SK-N-SH (cell line): ENCODE measurements at regions not wholly inside any gene's neighbourhood (a gene's known extent, or its start where the extent isn't known, plus 50 kb on each side); places are given as distances from the start of the nearest gene placed in this dataset.

Experiments used
- CTCF ChIA-PET: fragments of 300-600, 350-600 bp; formaldehyde crosslinking; extraction: SDS; loops from one replicate; lab custom pipeline; 2021; lab: Yijun Ruan, JAX
- POLR2A ChIA-PET: fragments of 350-600 bp; sonication (Branson Sonifier 250); formaldehyde crosslinking; extraction: SDS; loops from one replicate; lab custom pipeline; 2020; ENCODE audit warnings: antibody characterized with exemption, inconsistent platforms; lab: Yijun Ruan, JAX
- DNase-seq: peaks from one replicate; pipeline ENCODE4 v3.0.0; 2012
- H2AFZ ChIP-seq: fragments of 200-600 bp; sonication (generic); 2 replicates; pipeline ENCODE4 v1.8.1; 2016; ENCODE audit warnings: antibody characterized with exemption, mild to moderate bottlenecking, low read depth
- H3F3A ChIP-seq: fragments of 200-600 bp; sonication (generic); replicated peaks from 2 replicates; pipeline ENCODE3; 2016; ENCODE audit warnings: antibody characterized with exemption, mild to moderate bottlenecking; ENCODE audit not compliant: insufficient read depth
- H3K27ac ChIP-seq, 2 experiments: fragments of 200-500 bp in 1 of 2; fragments of 200-600 bp in 1 of 2; sonication (Bioruptor generic) in 1 of 2; sonication (generic), shearing (Covaris generic) in 1 of 2; 2 replicates each; pipeline versions ENCODE4 v1.5.1 to v1.6.1; 2014 to 2016; ENCODE audit warnings: low read depth in 2 of 2, inconsistent platforms in 1 of 2, low read length in 1 of 2, mild to moderate bottlenecking in 1 of 2, mixed read lengths in 1 of 2
- H3K27me3 ChIP-seq: fragments of 200-600 bp; sonication (generic), shearing (Covaris generic); 2 replicates; pipeline ENCODE4 v1.6.1; 2016; ENCODE audit warnings: mixed run types; ENCODE audit not compliant: insufficient read depth
- H3K36me3 ChIP-seq, 2 experiments: fragments of 200-500 bp in 1 of 2; fragments of 200-600 bp in 1 of 2; sonication (Bioruptor generic) in 1 of 2; sonication (generic) in 1 of 2; replicated peaks in 1 of 2; 2 replicates each; pipeline versions ENCODE3 to v1.5.1; 2014 to 2016; ENCODE audit warnings: low read length in 1 of 2, mild to moderate bottlenecking in 1 of 2; ENCODE audit not compliant: insufficient read depth in 2 of 2, control insufficient read depth in 1 of 2
- H3K4me1 ChIP-seq, 2 experiments: fragments of 200-500 bp in 1 of 2; fragments of 200-600 bp in 1 of 2; sonication (Bioruptor generic) in 1 of 2; sonication (generic), shearing (Covaris generic) in 1 of 2; 2 replicates each; pipeline versions ENCODE4 v1.5.1 to v1.6.1; 2014 to 2016; ENCODE audit warnings: low read depth in 1 of 2, low read length in 1 of 2, mixed run types in 1 of 2; ENCODE audit not compliant: insufficient read depth in 2 of 2, control insufficient read depth in 1 of 2
- H3K4me2 ChIP-seq: fragments of 200-600 bp; sonication (generic), shearing (Covaris generic); 2 replicates; pipeline ENCODE4 v1.6.1; 2017; ENCODE audit warnings: mixed run types
- H3K4me3 ChIP-seq, 2 experiments: fragments of 200-500 bp in 1 of 2; fragments of 200-600 bp in 1 of 2; sonication (Bioruptor generic) in 1 of 2; sonication (generic), shearing (Covaris generic) in 1 of 2; 2 replicates each; pipeline versions ENCODE4 v1.5.1 to v1.8.1; 2014 to 2016; ENCODE audit warnings: low read depth in 2 of 2, inconsistent platforms in 1 of 2, low read length in 1 of 2, mild to moderate bottlenecking in 1 of 2, mixed read lengths in 1 of 2, moderate library complexity in 1 of 2
- H3K79me2 ChIP-seq: fragments of 200-600 bp; sonication (generic); 2 replicates; pipeline ENCODE4 v1.8.1; 2017; ENCODE audit warnings: mild to moderate bottlenecking; ENCODE audit not compliant: insufficient read depth
- H3K9ac ChIP-seq: fragments of 200-600 bp; sonication (generic); 2 replicates; pipeline ENCODE4 v1.6.1; 2017; ENCODE audit warnings: mixed run types
- H3K9me2 ChIP-seq: fragments of 200-600 bp; sonication (generic); 2 replicates; pipeline ENCODE4 v1.6.1; 2017; ENCODE audit warnings: mixed run types
- H3K9me3 ChIP-seq: fragments of 200-600 bp; sonication (generic); 2 replicates; pipeline ENCODE4 v1.6.1; 2017; ENCODE audit warnings: mixed run types, mild to moderate bottlenecking, moderate library complexity
- H4K20me1 ChIP-seq: fragments of 200-600 bp; sonication (generic); 2 replicates; pipeline ENCODE4 v1.6.1; 2017; ENCODE audit warnings: mild to moderate bottlenecking, mixed run types; ENCODE audit not compliant: insufficient read depth
- FOXJ3 ChIP-seq: sonication (generic); formaldehyde crosslinking; IDR thresholded peaks from 2 replicates; pipeline ENCODE4 v1.5.1; 2020; ENCODE audit warnings: mild to moderate bottlenecking, missing genetic modification reagents
- FOXM1 ChIP-seq: IDR thresholded peaks from 2 replicates; pipeline ENCODE4 v1.4.0; 2012; ENCODE audit warnings: low read depth, mild to moderate bottlenecking
- GABPA ChIP-seq: IDR thresholded peaks from 2 replicates; pipeline ENCODE4 v1.4.0; 2012; ENCODE audit warnings: low read depth, mild to moderate bottlenecking
- IRF3 ChIP-seq: fragments of 150-350 bp; IDR thresholded peaks from 2 replicates; pipeline ENCODE4 v1.6.1; 2016; ENCODE audit warnings: mild to moderate bottlenecking, low read depth, low read length
- JUND ChIP-seq: IDR thresholded peaks from 2 replicates; pipeline ENCODE4 v1.4.0; 2012
- MEF2A ChIP-seq: IDR thresholded peaks from 2 replicates; pipeline ENCODE4 v1.4.0; 2012; ENCODE audit warnings: low read depth, borderline replicate concordance
- POLR2AphosphoS5 ChIP-seq: IDR thresholded peaks from 2 replicates; pipeline ENCODE4 v1.6.1; 2012; ENCODE audit warnings: low read depth, low read length
- RCOR1 ChIP-seq: fragments of 150-350 bp; IDR thresholded peaks from 2 replicates; pipeline ENCODE4 v1.6.1; 2017; ENCODE audit warnings: antibody characterized with exemption, low read length
- RFX5 ChIP-seq: IDR thresholded peaks from 2 replicates; pipeline ENCODE4 v1.6.1; 2012; ENCODE audit warnings: mild to moderate bottlenecking, improper control_type of control experiment, low read length
- RXRA ChIP-seq: IDR thresholded peaks from 2 replicates; pipeline ENCODE4 v1.4.0; 2012; ENCODE audit warnings: low read depth, mild to moderate bottlenecking, borderline replicate concordance
- SIN3A ChIP-seq: IDR thresholded peaks from 2 replicates; pipeline ENCODE4 v1.6.1; 2012; ENCODE audit warnings: low read depth, mild to moderate bottlenecking, low read length, moderate library complexity, borderline replicate concordance
- SMC3 ChIP-seq: IDR thresholded peaks from 2 replicates; pipeline ENCODE4 v1.6.1; 2012; ENCODE audit warnings: low read depth, low read length, improper control_type of control experiment
- TAF1 ChIP-seq: IDR thresholded peaks from 2 replicates; pipeline ENCODE4 v1.6.1; 2012; ENCODE audit warnings: low read depth, mild to moderate bottlenecking, low read length, moderate library complexity, borderline replicate concordance
- TEAD4 ChIP-seq: IDR thresholded peaks from 2 replicates; pipeline ENCODE4 v1.4.0; 2012; ENCODE audit warnings: mild to moderate bottlenecking, borderline replicate concordance; ENCODE audit not compliant: insufficient read depth
- ZBTB33 ChIP-seq: IDR thresholded peaks from 2 replicates; pipeline ENCODE4 v1.4.0; 2012; ENCODE audit warnings: low read depth, borderline replicate concordance
- WGBS: methylation state at CpG from one replicate; pipeline ENCODE4 v1.1.6; 2017; ENCODE audit warnings: low lambda C conversion rate; 5-methylcytosine and 5-hydroxymethylcytosine counted together
- TF ChIP-seq, protein P1 (sequence below): IDR thresholded peaks from 2 replicates; pipeline ENCODE4; 2012

- no peaks in the 10 kb centered on the region for H3K79me2 ChIP-seq
- H2AFZ ChIP-seq: no peak overlapping the region
- ChIA-PET POLR2A (no interaction called here), CTCF (no interaction called here)
- H3K9me2 ChIP-seq: no peaks in the 10 kb centered on the region
- no peaks in the 10 kb centered on the region for H3K27me3 ChIP-seq
- no peaks in the 10 kb centered on the region for H3F3A ChIP-seq
- H3K9ac ChIP-seq: no peak overlapping the region
- H4K20me1 ChIP-seq: no peaks in the 10 kb centered on the region
- no peaks in the 10 kb centered on the region for H3K36me3 ChIP-seq
- no peak for DNase-seq
- no peaks in the 10 kb centered on the region for H3K4me1 ChIP-seq
- H3K4me2 ChIP-seq: no peak overlapping the region
- no peaks in the 10 kb centered on the region for H3K9me3 ChIP-seq
- H3K27ac ChIP-seq: no peak overlapping the region
- H3K4me3 ChIP-seq: no peak overlapping the region
- no peak for TF ChIP-seq RXRA
- no peak for TF ChIP-seq FOXM1
- no peak for TF ChIP-seq GABPA
- no peak for TF ChIP-seq TAF1
- no peak for TF ChIP-seq FOXJ3
- TF ChIP-seq SIN3A: no peak
- TF ChIP-seq SMC3: no peak
- no peak for TF ChIP-seq TEAD4
- no peak for TF ChIP-seq RFX5
- no peak for TF ChIP-seq POLR2AphosphoS5
- 50% methylated on average over 5 of the region's 5 CpGs for WGBS
These were observed 222.1 kb upstream of the SULF2 start for GRCh38 chr20:48007351-48007750.

- DNase-seq: no peak
- Histone ChIP-seq H3K9me3 (no peaks in the 10 kb centered on the region), H3K36me3 (no peaks in the 10 kb centered on the region), H3K9me2 (no peaks in the 10 kb centered on the region), H3K27ac (no peak overlapping the region), H3K27me3 (no peaks in the 10 kb centered on the region), H3K9ac (no peak overlapping the region), H3K4me2 (no peak overlapping the region), H4K20me1 (no peaks in the 10 kb centered on the region), H3K4me1 (no peaks in the 10 kb centered on the region), H3K4me3 (no peak overlapping the region), H3K79me2 (no peaks in the 10 kb centered on the region)
- CTCF ChIA-PET: interaction anchor here (1.3 kb wide), 1 partner anchor 8 kb away, joined by 5 read pairs; no protein-coding TSS in a partner anchor
- POLR2A ChIA-PET: no interaction called here
- WGBS: 43% methylated on average over 8 of the region's 14 CpGs
- TF ChIP-seq TAF1 (no peak), SMC3 (no peak), JUND (no peak), MEF2A (no peak), ZBTB33 (no peak), RCOR1 (no peak), RFX5 (no peak), FOXJ3 (no peak), IRF3 (no peak)
- TF ChIP-seq, protein P1, sequence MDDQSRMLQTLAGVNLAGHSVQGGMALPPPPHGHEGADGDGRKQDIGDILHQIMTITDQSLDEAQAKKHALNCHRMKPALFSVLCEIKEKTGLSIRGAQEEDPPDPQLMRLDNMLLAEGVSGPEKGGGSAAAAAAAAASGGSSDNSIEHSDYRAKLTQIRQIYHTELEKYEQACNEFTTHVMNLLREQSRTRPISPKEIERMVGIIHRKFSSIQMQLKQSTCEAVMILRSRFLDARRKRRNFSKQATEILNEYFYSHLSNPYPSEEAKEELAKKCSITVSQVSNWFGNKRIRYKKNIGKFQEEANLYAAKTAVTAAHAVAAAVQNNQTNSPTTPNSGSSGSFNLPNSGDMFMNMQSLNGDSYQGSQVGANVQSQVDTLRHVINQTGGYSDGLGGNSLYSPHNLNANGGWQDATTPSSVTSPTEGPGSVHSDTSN: no peak
- TF ChIP-seq, all 33 proteins: peak for 0
- no peaks in the 10 kb centered on the region for H3F3A ChIP-seq
- H2AFZ ChIP-seq: no peak overlapping the region
These were observed 221.0 kb upstream of the SULF2 start for GRCh38 chr20:48006036-48006833.
